ENCODE measurements at regions not wholly inside any gene's neighbourhood (a gene's known extent, or its start where the extent isn't known, plus 50 kb on each side); places are given as distances from the start of the nearest gene placed in this dataset.
A peak's percentile ranks its signal among the peaks of the same experiment; 100 is the strongest.

- ATAC-seq (no peak), DNase-seq (ENCODE audit: low read depth in 1 of 2, low spot score in 1 of 2) (peak in 1 of 2 experiments; percentile 10), FAIRE-seq (no peak)
- Histone ChIP-seq H3K27ac (no peak overlapping the region), H3K4me2 (no peak overlapping the region), H3K4me3 (no peak overlapping the region), H3K9me3 (no peaks in the 10 kb centered on the region), H3K4me1 (no peaks in the 10 kb centered on the region)
- POLR2A ChIA-PET: no interaction called here
- CTCF ChIA-PET: no interaction called here
- TF ChIP-seq RCOR1 (IDR thresholded peaks at IDR 0.05; ENCODE audit: low read depth, low read length) (no peak), MAZ (IDR thresholded peaks at IDR 0.05; ENCODE audit: borderline replicate concordance, low read depth, low read length) (no peak), ZNF302 (CRISPR knock-in tag; IDR thresholded peaks at IDR 0.05) (no peak), FOSB (CRISPR knock-in tag; IDR thresholded peaks at IDR 0.05) (no peak), CBX8 (IDR thresholded peaks at IDR 0.05) (no peak), CEBPB (IDR thresholded peaks at IDR 0.05) (no peak), MYC (IDR thresholded peaks at IDR 0.05; ENCODE audit: borderline replicate concordance, low read length) (no peak), CHD2 (IDR thresholded peaks at IDR 0.05; ENCODE audit: low read length, partially characterized antibody) (no peak), USF2 (IDR thresholded peaks at IDR 0.05) (no peak), CHD4 (IDR thresholded peaks at IDR 0.05; ENCODE audit: borderline replicate concordance) (no peak), RFX5 (IDR thresholded peaks at IDR 0.05) (no peak)
- 15% methylated on average over 3 of the region's 3 CpGs for WGBS (ENCODE audit: missing lambda C conversion rate)
Observed at GRCh38 chr3:153439780-153440179, 277.8 kb downstream of the RAP2B start.

- 41% methylated on average over 5 of the region's 5 CpGs for WGBS (ENCODE audit: missing lambda C conversion rate)
- POLR2A ChIA-PET: no interaction called here
- no peak overlapping the region for H3K27ac ChIP-seq
- no peak overlapping the region for H3K4me2 ChIP-seq
- ATAC-seq (no peak), FAIRE-seq (no peak), DNase-seq (ENCODE audit: low read depth in 1 of 2, low spot score in 1 of 2) (no peak)
- CTCF ChIA-PET: interaction anchor here (0.8 kb wide), 1 partner anchor 9 kb away, joined by 3 read pairs; no protein-coding TSS in a partner anchor
- no peaks in the 10 kb centered on the region for H3K9me3 ChIP-seq
- no peaks in the 10 kb centered on the region for H3K4me1 ChIP-seq
- no peak overlapping the region for H3K4me3 ChIP-seq
- TF ChIP-seq ZSCAN20 (CRISPR knock-in tag; IDR thresholded peaks at IDR 0.05): no peak
Observed at GRCh38 chr3:153440311-153440710, 278.3 kb downstream of the RAP2B start.

DNA sequence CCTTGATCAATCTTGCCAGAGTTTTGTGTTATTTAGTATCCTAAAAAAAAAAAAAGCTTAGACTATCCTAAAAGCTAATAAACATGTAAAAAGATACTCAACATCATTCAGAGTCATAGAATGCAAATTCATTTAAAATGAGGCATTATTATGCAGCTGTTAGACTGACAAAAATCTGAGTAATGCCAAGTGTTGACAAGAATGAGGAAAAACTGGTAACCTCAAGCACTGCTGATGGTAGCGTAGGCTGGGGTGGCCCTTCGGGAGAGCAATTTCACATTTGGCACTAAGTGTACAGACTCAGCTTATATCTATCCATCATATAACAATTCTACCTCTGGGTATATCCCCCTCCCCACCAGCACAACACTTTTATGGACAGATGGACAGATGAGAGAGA lies 280.4 kb downstream of the RAP2B start:
- FAIRE-seq (no peak), ATAC-seq (no peak), DNase-seq (ENCODE audit: low read depth in 1 of 2, low spot score in 1 of 2) (no peak)
- Histone ChIP-seq H3K4me3 (no peak overlapping the region), H3K27ac (no peak overlapping the region), H3K4me2 (no peak overlapping the region), H3K4me1 (no peaks in the 10 kb centered on the region), H3K9me3 (no peaks in the 10 kb centered on the region)
- WGBS (ENCODE audit: missing lambda C conversion rate): 58% methylated on average over 2 of the region's 2 CpGs
- TF ChIP-seq HOXA7 (CRISPR knock-in tag; IDR thresholded peaks at IDR 0.05): no peak
- TF ChIP-seq ZNF302 (CRISPR knock-in tag; IDR thresholded peaks at IDR 0.05): no peak
- TF ChIP-seq CEBPB (IDR thresholded peaks at IDR 0.05): no peak
- TF ChIP-seq CHD2 (IDR thresholded peaks at IDR 0.05; ENCODE audit: low read length, partially characterized antibody): no peak
- TF ChIP-seq NPAS2 (CRISPR knock-in tag; IDR thresholded peaks at IDR 0.05; ENCODE audit: borderline replicate concordance): no peak
- no peak for TF ChIP-seq POLR2A (IDR thresholded peaks at IDR 0.05; ENCODE audit: low read length)
- TF ChIP-seq, protein P1, sequence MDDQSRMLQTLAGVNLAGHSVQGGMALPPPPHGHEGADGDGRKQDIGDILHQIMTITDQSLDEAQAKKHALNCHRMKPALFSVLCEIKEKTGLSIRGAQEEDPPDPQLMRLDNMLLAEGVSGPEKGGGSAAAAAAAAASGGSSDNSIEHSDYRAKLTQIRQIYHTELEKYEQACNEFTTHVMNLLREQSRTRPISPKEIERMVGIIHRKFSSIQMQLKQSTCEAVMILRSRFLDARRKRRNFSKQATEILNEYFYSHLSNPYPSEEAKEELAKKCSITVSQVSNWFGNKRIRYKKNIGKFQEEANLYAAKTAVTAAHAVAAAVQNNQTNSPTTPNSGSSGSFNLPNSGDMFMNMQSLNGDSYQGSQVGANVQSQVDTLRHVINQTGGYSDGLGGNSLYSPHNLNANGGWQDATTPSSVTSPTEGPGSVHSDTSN (IDR thresholded peaks at IDR 0.05): no peak
- TF ChIP-seq, protein P2, sequence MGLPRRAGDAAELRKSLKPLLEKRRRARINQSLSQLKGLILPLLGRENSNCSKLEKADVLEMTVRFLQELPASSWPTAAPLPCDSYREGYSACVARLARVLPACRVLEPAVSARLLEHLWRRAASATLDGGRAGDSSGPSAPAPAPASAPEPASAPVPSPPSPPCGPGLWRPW (IDR thresholded peaks at IDR 0.05): no peak
- TF ChIP-seq RCOR1 (IDR thresholded peaks at IDR 0.05; ENCODE audit: low read depth, low read length): no peak
- no peak for TF ChIP-seq CHD4 (IDR thresholded peaks at IDR 0.05; ENCODE audit: borderline replicate concordance)
- TF ChIP-seq GATA3 (IDR thresholded peaks at IDR 0.05; ENCODE audit: borderline replicate concordance): no peak
- TF ChIP-seq TP53 (CRISPR knock-in tag; IDR thresholded peaks at IDR 0.05): no peak
- POLR2A ChIA-PET: no interaction called here
- CTCF ChIA-PET: interaction anchor here (0.6 to 1.3 kb wide), 2 partner anchors 12 to 500 kb away, joined by 3 to 4 read pairs; no protein-coding TSS in a partner anchor

All from A549 (cell line).